GM13977 (cell line): ENCODE measurements at regions not wholly inside any gene's neighbourhood (a gene's known extent, or its start where the extent isn't known, plus 50 kb on each side); places are given as distances from the start of the nearest gene placed in this dataset.

Experiments used
- DNase-seq: peaks from one replicate; pipeline ENCODE4 v3.0.0; 2012; ENCODE audit warnings: low spot score
- in situ Hi-C: fragments of 300-500 bp; cut with MboI; formaldehyde crosslinking; loops from one replicate; pipeline ENCODE4 v1.12.0; 2022; ENCODE audit warnings: low sequenced_read_pairs, low pct_unique_long_range_greater_than_20kb, mixed read lengths, inconsistent platforms; ENCODE audit not compliant: unreplicated experiment
- TF ChIP-seq, protein P1 (sequence below): IDR thresholded peaks from 2 replicates; pipeline ENCODE4 v1.5.1; 2012; ENCODE audit warnings: mild to moderate bottlenecking, control low read depth; ENCODE audit not compliant: insufficient read depth; ENCODE audit errors: extremely low read depth, missing control alignments

DNA sequence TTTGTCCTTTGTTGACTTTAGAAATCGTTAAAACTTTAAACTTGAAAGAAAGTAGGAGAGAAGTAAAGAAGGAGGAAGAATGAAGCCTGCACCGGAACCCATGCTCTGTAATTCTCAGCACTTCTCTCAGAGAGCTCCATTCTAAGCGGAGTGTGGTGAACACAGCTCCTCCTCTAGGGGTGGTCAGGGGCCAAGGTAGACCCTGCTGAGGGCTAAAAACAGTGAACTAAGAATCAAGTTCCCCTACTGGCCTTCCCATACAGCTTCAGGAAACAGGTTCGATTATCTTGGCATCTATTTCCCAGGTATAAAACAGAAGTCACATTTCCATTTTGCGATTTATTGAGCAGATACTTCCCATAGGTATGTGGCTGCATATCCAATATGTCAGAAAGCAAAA, 92.7 kb upstream of the ASAP2 start:
- TF ChIP-seq, protein P1, sequence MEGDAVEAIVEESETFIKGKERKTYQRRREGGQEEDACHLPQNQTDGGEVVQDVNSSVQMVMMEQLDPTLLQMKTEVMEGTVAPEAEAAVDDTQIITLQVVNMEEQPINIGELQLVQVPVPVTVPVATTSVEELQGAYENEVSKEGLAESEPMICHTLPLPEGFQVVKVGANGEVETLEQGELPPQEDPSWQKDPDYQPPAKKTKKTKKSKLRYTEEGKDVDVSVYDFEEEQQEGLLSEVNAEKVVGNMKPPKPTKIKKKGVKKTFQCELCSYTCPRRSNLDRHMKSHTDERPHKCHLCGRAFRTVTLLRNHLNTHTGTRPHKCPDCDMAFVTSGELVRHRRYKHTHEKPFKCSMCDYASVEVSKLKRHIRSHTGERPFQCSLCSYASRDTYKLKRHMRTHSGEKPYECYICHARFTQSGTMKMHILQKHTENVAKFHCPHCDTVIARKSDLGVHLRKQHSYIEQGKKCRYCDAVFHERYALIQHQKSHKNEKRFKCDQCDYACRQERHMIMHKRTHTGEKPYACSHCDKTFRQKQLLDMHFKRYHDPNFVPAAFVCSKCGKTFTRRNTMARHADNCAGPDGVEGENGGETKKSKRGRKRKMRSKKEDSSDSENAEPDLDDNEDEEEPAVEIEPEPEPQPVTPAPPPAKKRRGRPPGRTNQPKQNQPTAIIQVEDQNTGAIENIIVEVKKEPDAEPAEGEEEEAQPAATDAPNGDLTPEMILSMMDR = no peak
- no peak for DNase-seq
- in situ Hi-C loops = no loop called here

GRCh38 chr2:9113262-9113661, 93.3 kb upstream of the ASAP2 start:
- in situ Hi-C loops = no loop called here
- no peak for DNase-seq
- TF ChIP-seq, protein P1 = no peak

- in situ Hi-C loops = no loop called here
- TF ChIP-seq, protein P1 = no peak
- no peak for DNase-seq
Observed at GRCh38 chr2:9112079-9112721, 94.4 kb upstream of the ASAP2 start.

GRCh38 chr2:9110893-9111569, 95.6 kb upstream of the ASAP2 start:
- DNase-seq = no peak
- in situ Hi-C loops = no loop called here
- TF ChIP-seq, protein P1 = peak; percentile 39

DNA sequence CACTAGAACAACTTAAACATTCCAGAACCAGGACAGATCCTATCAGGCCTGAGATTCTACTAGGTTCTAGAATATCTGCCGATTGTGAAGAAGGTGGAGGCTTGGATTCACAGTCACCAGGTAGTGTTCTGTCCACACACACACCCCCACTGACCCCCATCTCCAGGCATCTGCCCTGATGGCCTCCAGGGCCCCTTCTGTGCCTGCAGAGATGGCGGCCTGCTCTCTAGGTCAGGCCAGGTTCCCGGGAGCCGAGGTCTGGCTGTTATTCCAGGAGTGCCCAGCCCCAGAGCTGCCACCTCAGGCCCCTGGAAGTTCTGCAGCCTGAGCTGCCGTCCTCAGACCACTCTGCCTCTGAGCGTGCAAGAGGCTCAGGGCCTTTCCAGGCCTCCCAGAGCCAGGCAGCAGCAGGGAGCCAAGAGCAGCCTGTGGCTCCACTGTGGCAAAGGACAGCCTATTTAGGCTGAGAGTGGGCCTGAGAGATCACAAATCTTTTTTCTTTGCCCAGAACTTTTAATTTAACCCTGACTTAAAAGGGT, 96.2 kb upstream of the ASAP2 start:
- in situ Hi-C loops = no loop called here
- TF ChIP-seq, protein P1 = no peak
- no peak for DNase-seq

DNA sequence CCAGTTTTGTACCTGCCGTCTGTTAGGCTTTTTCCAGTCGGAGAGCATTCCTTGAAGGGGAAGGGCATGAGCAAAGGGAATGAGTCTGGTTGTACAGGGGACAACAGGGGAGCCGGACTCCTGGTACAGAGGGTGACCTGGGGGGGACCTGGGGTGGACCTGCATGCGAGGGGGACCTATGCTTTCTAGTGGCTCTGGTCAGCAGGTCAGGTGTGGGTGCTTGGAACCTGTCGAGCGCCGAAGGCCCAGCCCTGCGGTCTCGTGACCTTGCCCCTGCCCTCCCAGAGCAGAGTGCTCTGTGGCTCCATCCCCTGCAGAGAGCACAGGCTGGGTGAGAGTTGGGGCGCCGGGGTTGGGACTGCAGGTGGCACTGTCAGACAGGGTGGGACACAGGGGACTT, 96.7 kb upstream of the ASAP2 start:
- TF ChIP-seq, protein P1 = no peak

More for the DNA sequence above, 96.7 kb upstream of the ASAP2 start:
- DNase-seq = no peak
- in situ Hi-C loops = no loop called here
